Liver (tissue), 8 donors: ENCODE measurements at regions not wholly inside any gene's neighbourhood (a gene's known extent, or its start where the extent isn't known, plus 50 kb on each side); places are given as distances from the start of the nearest gene placed in this dataset.

Experiments used
- DNase-seq: peaks from one replicate; pipeline ENCODE4 v3.0.0-alpha.2; 2017; ENCODE audit warnings: low spot score
- H3K27ac ChIP-seq, 2 donors: one replicate each; pipeline ENCODE4 v1.7.0; 2013; ENCODE audit warnings: inconsistent platforms in 2 of 2, low read length in 2 of 2, control low read depth in 1 of 2, low read depth in 1 of 2, mild to moderate bottlenecking in 1 of 2
- H3K27me3 ChIP-seq, 4 donors: one replicate each; pipeline versions ENCODE4 v1.6.1 to v1.7.0; 2013; ENCODE audit warnings: low read length in 3 of 4, inconsistent platforms in 1 of 4, mild to moderate bottlenecking in 1 of 4, moderate library complexity in 1 of 4; ENCODE audit not compliant: control insufficient read depth in 4 of 4, insufficient read depth in 4 of 4
- H3K36me3 ChIP-seq, 4 donors: one replicate each; pipeline versions ENCODE4 v1.6.1 to v1.7.0; 2013; ENCODE audit warnings: low read length in 3 of 4, mild to moderate bottlenecking in 3 of 4, low read depth in 1 of 4, moderate library complexity in 1 of 4; ENCODE audit not compliant: control insufficient read depth in 4 of 4, insufficient read depth in 3 of 4
- H3K4me1 ChIP-seq, 4 donors: one replicate each; pipeline versions ENCODE4 v1.6.1 to v1.7.0; 2013; ENCODE audit warnings: low read length in 3 of 4, mild to moderate bottlenecking in 3 of 4, moderate library complexity in 1 of 4; ENCODE audit not compliant: control insufficient read depth in 4 of 4, insufficient read depth in 4 of 4
- H3K4me3 ChIP-seq, 3 donors: one replicate each; pipeline versions ENCODE4 v1.6.1 to v1.7.0; 2013; ENCODE audit warnings: low read length in 3 of 3, control low read depth in 1 of 3, low read depth in 1 of 3, mild to moderate bottlenecking in 1 of 3
- H3K9ac ChIP-seq, 2 donors: one replicate each; pipeline ENCODE4 v1.7.0; 2013; ENCODE audit warnings: low read length in 2 of 2, mild to moderate bottlenecking in 2 of 2, moderate library complexity in 2 of 2, control low read depth in 1 of 2, low read depth in 1 of 2
- H3K9me3 ChIP-seq, 4 donors: one replicate each; pipeline versions ENCODE4 v1.6.1 to v1.7.0; 2013; ENCODE audit warnings: low read length in 3 of 4; ENCODE audit not compliant: control insufficient read depth in 4 of 4
- CTCF ChIP-seq: fragments of 150-350 bp; IDR thresholded peaks from 2 replicates; pipeline ENCODE4 v1.5.1; 2017; ENCODE audit warnings: improper control_type of control experiment, low read depth, low read length; ENCODE audit not compliant: missing input control
- EGR1 ChIP-seq, 2 donors: IDR thresholded peaks; 2 replicates each; pipeline ENCODE4 v1.6.1; 2016 to 2018; ENCODE audit warnings: antibody characterized with exemption in 2 of 2, low read depth in 2 of 2
- FOXA1 ChIP-seq: IDR thresholded peaks from 2 replicates; pipeline ENCODE4 v1.6.1; 2016; ENCODE audit warnings: antibody characterized with exemption
- FOXA2 ChIP-seq: IDR thresholded peaks from 2 replicates; pipeline ENCODE4 v1.6.1; 2016; ENCODE audit warnings: antibody characterized with exemption
- GABPA ChIP-seq, 2 donors: IDR thresholded peaks in 1 of 2; conservative IDR thresholded peaks in 1 of 2; 2 replicates each; pipeline ENCODE4 v1.6.1; 2016; ENCODE audit warnings: antibody characterized with exemption in 2 of 2, mild to moderate bottlenecking in 1 of 2, moderate library complexity in 1 of 2
- HNF4A ChIP-seq, 2 donors: conservative IDR thresholded peaks; 2 replicates each; pipeline ENCODE4 v1.6.1; 2016; ENCODE audit warnings: antibody characterized with exemption in 2 of 2, mild to moderate bottlenecking in 2 of 2
- HNF4G ChIP-seq: IDR thresholded peaks from 2 replicates; pipeline ENCODE4 v1.6.1; 2016; ENCODE audit warnings: antibody characterized with exemption
- JUND ChIP-seq, 2 donors: IDR thresholded peaks; 2 replicates each; pipeline ENCODE4 v1.6.1; 2016; ENCODE audit warnings: antibody characterized with exemption in 2 of 2
- NR2F2 ChIP-seq: IDR thresholded peaks from 2 replicates; pipeline ENCODE4 v1.6.1; 2016; ENCODE audit warnings: antibody characterized with exemption
- RAD21 ChIP-seq, 2 donors: IDR thresholded peaks; 2 replicates each; pipeline ENCODE4 v1.6.1; 2016; ENCODE audit warnings: antibody characterized with exemption in 2 of 2, mild to moderate bottlenecking in 2 of 2
- RXRA ChIP-seq, 2 donors: IDR thresholded peaks; 2 replicates each; pipeline ENCODE4 v1.6.1; 2017 to 2018; ENCODE audit warnings: antibody characterized with exemption in 2 of 2, mild to moderate bottlenecking in 1 of 2
- SP1 ChIP-seq: IDR thresholded peaks from 2 replicates; pipeline ENCODE4 v1.6.1; 2018; ENCODE audit warnings: antibody characterized with exemption, mild to moderate bottlenecking
- TAF1 ChIP-seq: conservative IDR thresholded peaks from 2 replicates; pipeline ENCODE4 v1.6.1; 2016; ENCODE audit warnings: antibody characterized with exemption, mild to moderate bottlenecking
- YY1 ChIP-seq: IDR thresholded peaks from 2 replicates; pipeline ENCODE4 v1.6.1; 2016; ENCODE audit warnings: antibody characterized with exemption, mild to moderate bottlenecking
- WGBS: extraction: QIAGEN DNeasy Blood & Tissue Kit; methylation state at CpG from one replicate; pipeline ENCODE4 v1.1.7; 2013; 5-methylcytosine and 5-hydroxymethylcytosine counted together
- TF ChIP-seq, protein P1 (sequence below): IDR thresholded peaks from 2 replicates; pipeline ENCODE4 v1.6.1; 2016; ENCODE audit warnings: antibody characterized with exemption
- TF ChIP-seq, protein P2 (sequence below): IDR thresholded peaks from 2 replicates; pipeline ENCODE4 v1.6.1; 2016; ENCODE audit warnings: antibody characterized with exemption, mild to moderate bottlenecking
- TF ChIP-seq, protein P3 (sequence below): IDR thresholded peaks from 2 replicates; pipeline ENCODE4 v1.6.1; 2016; ENCODE audit warnings: antibody characterized with exemption
- TF ChIP-seq, protein P4 (sequence below): IDR thresholded peaks from 2 replicates; pipeline ENCODE4 v1.6.1; 2016; ENCODE audit warnings: antibody characterized with exemption
- donor health status: healthy.
- donor health status: healthy.
- donor health status: healthy.
- donor health status: healthy.
- donor health status: healthy.

DNA sequence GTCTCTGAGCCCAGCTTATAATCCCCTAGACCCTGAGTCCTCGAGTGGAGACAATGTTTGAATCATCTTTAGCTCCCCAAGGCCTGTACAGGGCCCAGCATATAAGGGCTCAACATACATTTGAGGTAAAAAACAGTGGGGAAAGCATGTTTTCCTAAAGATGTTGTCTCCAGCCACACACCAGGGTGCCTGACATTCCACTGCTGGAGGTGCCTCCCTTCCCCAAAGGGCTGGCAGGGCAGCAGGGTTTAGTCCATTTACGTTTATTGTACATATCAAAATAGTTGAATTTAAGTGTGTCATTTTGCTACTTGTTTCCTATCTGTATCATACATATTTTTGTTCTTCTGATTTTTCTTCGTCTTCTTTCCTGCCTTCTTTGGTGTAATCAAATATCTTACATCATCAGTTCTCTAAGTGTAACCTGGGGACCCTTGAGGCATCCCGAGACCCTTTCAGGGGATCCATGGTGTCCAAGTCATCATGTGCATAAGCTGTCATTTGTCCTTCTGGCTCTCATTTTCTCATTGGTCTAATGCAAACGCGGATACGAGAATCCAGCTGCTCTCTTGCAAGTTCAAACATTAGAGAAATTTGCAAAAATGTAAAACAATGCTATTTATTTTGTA is 101.6 kb downstream of the PDGFA start:
- H3K27me3 ChIP-seq, result no peaks in the 10 kb centered on the region
- WGBS, result 94% methylated on average over 7 of the region's 7 CpGs
- H3K4me1 ChIP-seq, result no peaks in the 10 kb centered on the region

GRCh38 chr7:418636-419280 is 100.9 kb downstream of the PDGFA start:
- no peak for TF ChIP-seq CTCF
- TF ChIP-seq, protein P1, sequence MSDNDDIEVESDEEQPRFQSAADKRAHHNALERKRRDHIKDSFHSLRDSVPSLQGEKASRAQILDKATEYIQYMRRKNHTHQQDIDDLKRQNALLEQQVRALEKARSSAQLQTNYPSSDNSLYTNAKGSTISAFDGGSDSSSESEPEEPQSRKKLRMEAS, result no peak
- TF ChIP-seq TAF1, result no peak
- no peak for TF ChIP-seq EGR1 (IDR thresholded peaks at IDR 0.05; ENCODE audit: low read depth in 2 of 2)
- TF ChIP-seq, protein P2, sequence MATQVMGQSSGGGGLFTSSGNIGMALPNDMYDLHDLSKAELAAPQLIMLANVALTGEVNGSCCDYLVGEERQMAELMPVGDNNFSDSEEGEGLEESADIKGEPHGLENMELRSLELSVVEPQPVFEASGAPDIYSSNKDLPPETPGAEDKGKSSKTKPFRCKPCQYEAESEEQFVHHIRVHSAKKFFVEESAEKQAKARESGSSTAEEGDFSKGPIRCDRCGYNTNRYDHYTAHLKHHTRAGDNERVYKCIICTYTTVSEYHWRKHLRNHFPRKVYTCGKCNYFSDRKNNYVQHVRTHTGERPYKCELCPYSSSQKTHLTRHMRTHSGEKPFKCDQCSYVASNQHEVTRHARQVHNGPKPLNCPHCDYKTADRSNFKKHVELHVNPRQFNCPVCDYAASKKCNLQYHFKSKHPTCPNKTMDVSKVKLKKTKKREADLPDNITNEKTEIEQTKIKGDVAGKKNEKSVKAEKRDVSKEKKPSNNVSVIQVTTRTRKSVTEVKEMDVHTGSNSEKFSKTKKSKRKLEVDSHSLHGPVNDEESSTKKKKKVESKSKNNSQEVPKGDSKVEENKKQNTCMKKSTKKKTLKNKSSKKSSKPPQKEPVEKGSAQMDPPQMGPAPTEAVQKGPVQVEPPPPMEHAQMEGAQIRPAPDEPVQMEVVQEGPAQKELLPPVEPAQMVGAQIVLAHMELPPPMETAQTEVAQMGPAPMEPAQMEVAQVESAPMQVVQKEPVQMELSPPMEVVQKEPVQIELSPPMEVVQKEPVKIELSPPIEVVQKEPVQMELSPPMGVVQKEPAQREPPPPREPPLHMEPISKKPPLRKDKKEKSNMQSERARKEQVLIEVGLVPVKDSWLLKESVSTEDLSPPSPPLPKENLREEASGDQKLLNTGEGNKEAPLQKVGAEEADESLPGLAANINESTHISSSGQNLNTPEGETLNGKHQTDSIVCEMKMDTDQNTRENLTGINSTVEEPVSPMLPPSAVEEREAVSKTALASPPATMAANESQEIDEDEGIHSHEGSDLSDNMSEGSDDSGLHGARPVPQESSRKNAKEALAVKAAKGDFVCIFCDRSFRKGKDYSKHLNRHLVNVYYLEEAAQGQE, result no peak
- no peak for TF ChIP-seq FOXA2
- no peak for TF ChIP-seq RXRA (IDR thresholded peaks at IDR 0.05)
- TF ChIP-seq FOXA1, result no peak
- TF ChIP-seq, protein P3, sequence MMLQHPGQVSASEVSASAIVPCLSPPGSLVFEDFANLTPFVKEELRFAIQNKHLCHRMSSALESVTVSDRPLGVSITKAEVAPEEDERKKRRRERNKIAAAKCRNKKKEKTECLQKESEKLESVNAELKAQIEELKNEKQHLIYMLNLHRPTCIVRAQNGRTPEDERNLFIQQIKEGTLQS, result no peak
- no peak for TF ChIP-seq SP1
- TF ChIP-seq HNF4A (conservative IDR thresholded peaks at IDR 0.05), result no peak
- no peak for TF ChIP-seq RAD21 (IDR thresholded peaks at IDR 0.05)
- no peak for TF ChIP-seq GABPA (IDR thresholded peaks at IDR 0.05 in 1 of 2, conservative IDR thresholded peaks at IDR 0.05 in 1 of 2)
- TF ChIP-seq HNF4G, result no peak
- TF ChIP-seq YY1, result no peak
- no peak for TF ChIP-seq JUND (IDR thresholded peaks at IDR 0.05)
- no peak for TF ChIP-seq NR2F2
- TF ChIP-seq, protein P4, sequence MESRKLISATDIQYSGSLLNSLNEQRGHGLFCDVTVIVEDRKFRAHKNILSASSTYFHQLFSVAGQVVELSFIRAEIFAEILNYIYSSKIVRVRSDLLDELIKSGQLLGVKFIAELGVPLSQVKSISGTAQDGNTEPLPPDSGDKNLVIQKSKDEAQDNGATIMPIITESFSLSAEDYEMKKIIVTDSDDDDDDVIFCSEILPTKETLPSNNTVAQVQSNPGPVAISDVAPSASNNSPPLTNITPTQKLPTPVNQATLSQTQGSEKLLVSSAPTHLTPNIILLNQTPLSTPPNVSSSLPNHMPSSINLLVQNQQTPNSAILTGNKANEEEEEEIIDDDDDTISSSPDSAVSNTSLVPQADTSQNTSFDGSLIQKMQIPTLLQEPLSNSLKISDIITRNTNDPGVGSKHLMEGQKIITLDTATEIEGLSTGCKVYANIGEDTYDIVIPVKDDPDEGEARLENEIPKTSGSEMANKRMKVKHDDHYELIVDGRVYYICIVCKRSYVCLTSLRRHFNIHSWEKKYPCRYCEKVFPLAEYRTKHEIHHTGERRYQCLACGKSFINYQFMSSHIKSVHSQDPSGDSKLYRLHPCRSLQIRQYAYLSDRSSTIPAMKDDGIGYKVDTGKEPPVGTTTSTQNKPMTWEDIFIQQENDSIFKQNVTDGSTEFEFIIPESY, result no peak
- H3K4me1 ChIP-seq, result no peaks in the 10 kb centered on the region
- H3K9ac ChIP-seq, result no peak overlapping the region
- no peak overlapping the region for H3K4me3 ChIP-seq
- peaks cover 2 to 8% (median 5%) of the 10 kb centered on the region in 4 donors for H3K9me3 ChIP-seq
- no peak overlapping the region for H3K27ac ChIP-seq
- H3K36me3 ChIP-seq, result no peaks in the 10 kb centered on the region
- WGBS, result 85% methylated on average over 11 of the region's 11 CpGs
- H3K27me3 ChIP-seq, result no peaks in the 10 kb centered on the region
- no peak for DNase-seq

More for the DNA sequence above, 101.6 kb downstream of the PDGFA start:
- Histone ChIP-seq H3K36me3 (no peaks in the 10 kb centered on the region), H3K27ac (no peak overlapping the region), H3K4me3 (no peak overlapping the region), H3K9ac (no peak overlapping the region), H3K9me3 (peaks cover 2 to 8% (median 5%) of the 10 kb centered on the region in 4 donors)
- DNase-seq, result no peak
- no peak for TF ChIP-seq SP1
